SK-N-SH (cell line): ENCODE measurements at regions not wholly inside any gene's neighbourhood (a gene's known extent, or its start where the extent isn't known, plus 50 kb on each side); places are given as distances from the start of the nearest gene placed in this dataset.

Experiments used
- CTCF ChIA-PET: fragments of 300-600, 350-600 bp; formaldehyde crosslinking; extraction: SDS; loops from one replicate; lab custom pipeline; 2021; lab: Yijun Ruan, JAX
- POLR2A ChIA-PET: fragments of 350-600 bp; sonication (Branson Sonifier 250); formaldehyde crosslinking; extraction: SDS; loops from one replicate; lab custom pipeline; 2020; ENCODE audit warnings: antibody characterized with exemption, inconsistent platforms; lab: Yijun Ruan, JAX
- DNase-seq: peaks from one replicate; pipeline ENCODE4 v3.0.0; 2012
- H2AFZ ChIP-seq: fragments of 200-600 bp; sonication (generic); 2 replicates; pipeline ENCODE4 v1.8.1; 2016; ENCODE audit warnings: antibody characterized with exemption, mild to moderate bottlenecking, low read depth
- H3F3A ChIP-seq: fragments of 200-600 bp; sonication (generic); replicated peaks from 2 replicates; pipeline ENCODE3; 2016; ENCODE audit warnings: antibody characterized with exemption, mild to moderate bottlenecking; ENCODE audit not compliant: insufficient read depth
- H3K27ac ChIP-seq, 2 experiments: fragments of 200-500 bp in 1 of 2; fragments of 200-600 bp in 1 of 2; sonication (Bioruptor generic) in 1 of 2; sonication (generic), shearing (Covaris generic) in 1 of 2; 2 replicates each; pipeline versions ENCODE4 v1.5.1 to v1.6.1; 2014 to 2016; ENCODE audit warnings: low read depth in 2 of 2, inconsistent platforms in 1 of 2, low read length in 1 of 2, mild to moderate bottlenecking in 1 of 2, mixed read lengths in 1 of 2
- H3K27me3 ChIP-seq: fragments of 200-600 bp; sonication (generic), shearing (Covaris generic); 2 replicates; pipeline ENCODE4 v1.6.1; 2016; ENCODE audit warnings: mixed run types; ENCODE audit not compliant: insufficient read depth
- H3K36me3 ChIP-seq, 2 experiments: fragments of 200-500 bp in 1 of 2; fragments of 200-600 bp in 1 of 2; sonication (Bioruptor generic) in 1 of 2; sonication (generic) in 1 of 2; replicated peaks in 1 of 2; 2 replicates each; pipeline versions ENCODE3 to v1.5.1; 2014 to 2016; ENCODE audit warnings: low read length in 1 of 2, mild to moderate bottlenecking in 1 of 2; ENCODE audit not compliant: insufficient read depth in 2 of 2, control insufficient read depth in 1 of 2
- H3K4me1 ChIP-seq, 2 experiments: fragments of 200-500 bp in 1 of 2; fragments of 200-600 bp in 1 of 2; sonication (Bioruptor generic) in 1 of 2; sonication (generic), shearing (Covaris generic) in 1 of 2; 2 replicates each; pipeline versions ENCODE4 v1.5.1 to v1.6.1; 2014 to 2016; ENCODE audit warnings: low read depth in 1 of 2, low read length in 1 of 2, mixed run types in 1 of 2; ENCODE audit not compliant: insufficient read depth in 2 of 2, control insufficient read depth in 1 of 2
- H3K4me2 ChIP-seq: fragments of 200-600 bp; sonication (generic), shearing (Covaris generic); 2 replicates; pipeline ENCODE4 v1.6.1; 2017; ENCODE audit warnings: mixed run types
- H3K4me3 ChIP-seq, 2 experiments: fragments of 200-500 bp in 1 of 2; fragments of 200-600 bp in 1 of 2; sonication (Bioruptor generic) in 1 of 2; sonication (generic), shearing (Covaris generic) in 1 of 2; 2 replicates each; pipeline versions ENCODE4 v1.5.1 to v1.8.1; 2014 to 2016; ENCODE audit warnings: low read depth in 2 of 2, inconsistent platforms in 1 of 2, low read length in 1 of 2, mild to moderate bottlenecking in 1 of 2, mixed read lengths in 1 of 2, moderate library complexity in 1 of 2
- H3K79me2 ChIP-seq: fragments of 200-600 bp; sonication (generic); 2 replicates; pipeline ENCODE4 v1.8.1; 2017; ENCODE audit warnings: mild to moderate bottlenecking; ENCODE audit not compliant: insufficient read depth
- H3K9ac ChIP-seq: fragments of 200-600 bp; sonication (generic); 2 replicates; pipeline ENCODE4 v1.6.1; 2017; ENCODE audit warnings: mixed run types
- H3K9me2 ChIP-seq: fragments of 200-600 bp; sonication (generic); 2 replicates; pipeline ENCODE4 v1.6.1; 2017; ENCODE audit warnings: mixed run types
- H3K9me3 ChIP-seq: fragments of 200-600 bp; sonication (generic); 2 replicates; pipeline ENCODE4 v1.6.1; 2017; ENCODE audit warnings: mixed run types, mild to moderate bottlenecking, moderate library complexity
- H4K20me1 ChIP-seq: fragments of 200-600 bp; sonication (generic); 2 replicates; pipeline ENCODE4 v1.6.1; 2017; ENCODE audit warnings: mild to moderate bottlenecking, mixed run types; ENCODE audit not compliant: insufficient read depth
- CHD2 ChIP-seq: fragments of 150-350 bp; IDR thresholded peaks from 2 replicates; pipeline ENCODE4 v1.6.1; 2018; ENCODE audit warnings: low read length; ENCODE audit not compliant: partially characterized antibody
- FOXM1 ChIP-seq: IDR thresholded peaks from 2 replicates; pipeline ENCODE4 v1.4.0; 2012; ENCODE audit warnings: low read depth, mild to moderate bottlenecking
- GATA2 ChIP-seq: sonication (generic); formaldehyde crosslinking; IDR thresholded peaks from 2 replicates; pipeline ENCODE4 v1.5.0; 2020; ENCODE audit warnings: mild to moderate bottlenecking, missing genetic modification reagents
- IRF3 ChIP-seq: fragments of 150-350 bp; IDR thresholded peaks from 2 replicates; pipeline ENCODE4 v1.6.1; 2016; ENCODE audit warnings: mild to moderate bottlenecking, low read depth, low read length
- JUND ChIP-seq: IDR thresholded peaks from 2 replicates; pipeline ENCODE4 v1.4.0; 2012
- NFIC ChIP-seq: IDR thresholded peaks from 2 replicates; pipeline ENCODE4 v1.4.0; 2012; ENCODE audit warnings: borderline replicate concordance
- NRF1 ChIP-seq: IDR thresholded peaks from 2 replicates; pipeline ENCODE4 v1.6.1; 2012; ENCODE audit warnings: low read depth, mild to moderate bottlenecking, low read length
- RXRA ChIP-seq: IDR thresholded peaks from 2 replicates; pipeline ENCODE4 v1.4.0; 2012; ENCODE audit warnings: low read depth, mild to moderate bottlenecking, borderline replicate concordance
- SIN3A ChIP-seq: IDR thresholded peaks from 2 replicates; pipeline ENCODE4 v1.6.1; 2012; ENCODE audit warnings: low read depth, mild to moderate bottlenecking, low read length, moderate library complexity, borderline replicate concordance
- SMC3 ChIP-seq: IDR thresholded peaks from 2 replicates; pipeline ENCODE4 v1.6.1; 2012; ENCODE audit warnings: low read depth, low read length, improper control_type of control experiment
- TAF1 ChIP-seq: IDR thresholded peaks from 2 replicates; pipeline ENCODE4 v1.6.1; 2012; ENCODE audit warnings: low read depth, mild to moderate bottlenecking, low read length, moderate library complexity, borderline replicate concordance
- TCF12 ChIP-seq: IDR thresholded peaks from 2 replicates; pipeline ENCODE4 v1.4.0; 2012
- YY1 ChIP-seq: IDR thresholded peaks from 2 replicates; pipeline ENCODE4 v1.4.0; 2012; ENCODE audit warnings: low read depth, mild to moderate bottlenecking
- WGBS: methylation state at CpG from one replicate; pipeline ENCODE4 v1.1.6; 2017; ENCODE audit warnings: low lambda C conversion rate; 5-methylcytosine and 5-hydroxymethylcytosine counted together
- TF ChIP-seq, protein P1 (sequence below): IDR thresholded peaks from 2 replicates; pipeline ENCODE4; 2012

- H3K9me2 ChIP-seq: no peaks in the 10 kb centered on the region
- H3K9ac ChIP-seq: no peak overlapping the region
- ChIA-PET CTCF (interaction anchor here (1.1 to 7.7 kb wide), 3 partner anchors 18 to 29 kb away, joined by 5 to 96 read pairs (median 5); no protein-coding TSS in a partner anchor), POLR2A (no interaction called here)
- no peaks in the 10 kb centered on the region for H3K9me3 ChIP-seq
- H3F3A ChIP-seq: no peaks in the 10 kb centered on the region
- WGBS: 44% methylated on average over 19 of the region's 19 CpGs
- no peaks in the 10 kb centered on the region for H3K36me3 ChIP-seq
- no peak overlapping the region for H2AFZ ChIP-seq
- H3K27me3 ChIP-seq: 0 out of 2 replicates have a peak, but pooled peaks cover 29% of the 10 kb centered on the region
- TF ChIP-seq FOXM1: no peak
- TF ChIP-seq NRF1: no peak
- TF ChIP-seq, protein P1, sequence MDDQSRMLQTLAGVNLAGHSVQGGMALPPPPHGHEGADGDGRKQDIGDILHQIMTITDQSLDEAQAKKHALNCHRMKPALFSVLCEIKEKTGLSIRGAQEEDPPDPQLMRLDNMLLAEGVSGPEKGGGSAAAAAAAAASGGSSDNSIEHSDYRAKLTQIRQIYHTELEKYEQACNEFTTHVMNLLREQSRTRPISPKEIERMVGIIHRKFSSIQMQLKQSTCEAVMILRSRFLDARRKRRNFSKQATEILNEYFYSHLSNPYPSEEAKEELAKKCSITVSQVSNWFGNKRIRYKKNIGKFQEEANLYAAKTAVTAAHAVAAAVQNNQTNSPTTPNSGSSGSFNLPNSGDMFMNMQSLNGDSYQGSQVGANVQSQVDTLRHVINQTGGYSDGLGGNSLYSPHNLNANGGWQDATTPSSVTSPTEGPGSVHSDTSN: no peak
- TF ChIP-seq CHD2: no peak
- no peak for TF ChIP-seq SIN3A
- no peak for TF ChIP-seq YY1
- TF ChIP-seq TCF12: no peak
- TF ChIP-seq SMC3: no peak
- TF ChIP-seq NFIC: no peak
- no peak for TF ChIP-seq IRF3
- TF ChIP-seq RXRA: no peak
- no peak for TF ChIP-seq GATA2 (CRISPR knock-in tag)
- H3K79me2 ChIP-seq: no peaks in the 10 kb centered on the region
- H3K4me2 ChIP-seq: no peak overlapping the region
- no peaks in the 10 kb centered on the region for H4K20me1 ChIP-seq
- no peak overlapping the region for H3K27ac ChIP-seq
- H3K4me3 ChIP-seq: no peak overlapping the region
- DNase-seq: no peak
- no peaks in the 10 kb centered on the region; a peak in 1 of 4 replicates for H3K4me1 ChIP-seq
Observed at GRCh38 chr17:79420318-79421243, 190.3 kb downstream of the RBFOX3 start.

GRCh38 chr17:79417476-79417988 lies 193.3 kb downstream of the RBFOX3 start:
- H3K27me3 ChIP-seq: peaks cover 38% of the 10 kb centered on the region
- no peaks in the 10 kb centered on the region for H3F3A ChIP-seq
- no peak overlapping the region for H3K4me3 ChIP-seq
- H4K20me1 ChIP-seq: no peaks in the 10 kb centered on the region
- TF ChIP-seq SIN3A: no peak
- no peak for TF ChIP-seq JUND
- no peak for TF ChIP-seq TAF1
- no peak for TF ChIP-seq YY1
- ChIA-PET POLR2A (no interaction called here), CTCF (interaction anchor here (0.9 to 7.7 kb wide), 5 partner anchors 15 to 195 kb away, joined by 3 to 96 read pairs (median 25); no protein-coding TSS in a partner anchor)
- H3K9ac ChIP-seq: no peak overlapping the region
- H3K79me2 ChIP-seq: no peaks in the 10 kb centered on the region
- no peaks in the 10 kb centered on the region for H3K36me3 ChIP-seq
- DNase-seq: no peak
- H3K27ac ChIP-seq: no peak overlapping the region
- no peaks in the 10 kb centered on the region for H3K9me2 ChIP-seq
- H3K4me1 ChIP-seq: peaks cover 0 to 16% of the 10 kb centered on the region in 2 experiments; a peak in 1 of 4 replicates
- no peaks in the 10 kb centered on the region for H3K9me3 ChIP-seq
- WGBS: 34% methylated on average over 14 of the region's 14 CpGs
- H2AFZ ChIP-seq: no peak overlapping the region
- no peak overlapping the region for H3K4me2 ChIP-seq
